IPS-18c (cell line): ENCODE measurements at regions not wholly inside any gene's neighbourhood (a gene's known extent, or its start where the extent isn't known, plus 50 kb on each side); places are given as distances from the start of the nearest gene placed in this dataset.
"Not testable (repeated sequence)": the region's sequence is repeated elsewhere in the genome, so short reads cannot be mapped to it uniquely, and the experiment has no call there.

ENCODE experiments used
- H3K4me3 ChIP-seq: 2 replicates; pipeline ENCODE4 v1.7.0; 2013; ENCODE audit warnings: low read depth, mild to moderate bottlenecking, low read length, moderate library complexity; ENCODE audit not compliant: insufficient read depth
- H3K9me3 ChIP-seq: one replicate; pipeline ENCODE4 v1.6.1; 2013; ENCODE audit warnings: mild to moderate bottlenecking, low read length, moderate library complexity; ENCODE audit not compliant: control insufficient read depth, insufficient read depth

- H3K4me3 ChIP-seq: no peak overlapping the region
These were observed 171.1 kb upstream of the CCDC54 start for GRCh38 chr3:107206141-107206540.

GRCh38 chr3:107206945-107207344 lies 170.3 kb upstream of the CCDC54 start:
- H3K9me3 ChIP-seq: no peaks in the 10 kb centered on the region
- no peak overlapping the region for H3K4me3 ChIP-seq

More at GRCh38 chr3:107206141-107206540, 171.1 kb upstream of the CCDC54 start:
- H3K9me3 ChIP-seq: no peaks in the 10 kb centered on the region

GRCh38 chr3:107208100-107208499 lies 169.1 kb upstream of the CCDC54 start:
- Histone ChIP-seq H3K9me3 (no peaks in the 10 kb centered on the region), H3K4me3 (no peak overlapping the region)

GRCh38 chr3:107208796-107209195 lies 168.4 kb upstream of the CCDC54 start:
- H3K4me3 ChIP-seq: no peak overlapping the region
- H3K9me3 ChIP-seq: no peaks in the 10 kb centered on the region

GRCh38 chr3:107209302-107209990 lies 167.8 kb upstream of the CCDC54 start:
- Histone ChIP-seq H3K4me3 (no peak overlapping the region), H3K9me3 (no peaks in the 10 kb centered on the region)

- H3K4me3 ChIP-seq: no peak overlapping the region
- H3K9me3 ChIP-seq: no peaks in the 10 kb centered on the region
These were observed 165.6 kb upstream of the CCDC54 start for GRCh38 chr3:107211608-107212007.

GRCh38 chr3:107212618-107213017 lies 164.6 kb upstream of the CCDC54 start:
- H3K9me3 ChIP-seq: no peaks in the 10 kb centered on the region
- no peak overlapping the region for H3K4me3 ChIP-seq

GRCh38 chr3:107213044-107213669 lies 164.1 kb upstream of the CCDC54 start:
- H3K4me3 ChIP-seq: no peak overlapping the region

GRCh38 chr3:107216229-107216628 lies 161.0 kb upstream of the CCDC54 start:
- Histone ChIP-seq H3K4me3 (no peak overlapping the region), H3K9me3 (no peaks in the 10 kb centered on the region)

More at GRCh38 chr3:107213044-107213669, 164.1 kb upstream of the CCDC54 start:
- no peaks in the 10 kb centered on the region for H3K9me3 ChIP-seq

GRCh38 chr3:107216711-107217110 lies 160.5 kb upstream of the CCDC54 start:
- no peak overlapping the region for H3K4me3 ChIP-seq
- no peaks in the 10 kb centered on the region for H3K9me3 ChIP-seq

- Histone ChIP-seq H3K9me3 (no peaks in the 10 kb centered on the region), H3K4me3 (no peak overlapping the region)
These were observed 160.1 kb upstream of the CCDC54 start for GRCh38 chr3:107217172-107217571.

GRCh38 chr3:107218864-107219269 lies 158.4 kb upstream of the CCDC54 start:
- Histone ChIP-seq H3K4me3 (no peak overlapping the region), H3K9me3 (no peaks in the 10 kb centered on the region)

GRCh38 chr3:107220538-107220937 lies 156.7 kb upstream of the CCDC54 start:
- peaks cover 3% of the 10 kb centered on the region for H3K9me3 ChIP-seq
- no peak overlapping the region for H3K4me3 ChIP-seq

GRCh38 chr3:107221856-107222255 lies 155.4 kb upstream of the CCDC54 start:
- Histone ChIP-seq H3K4me3 (no peak overlapping the region), H3K9me3 (peaks cover 6% of the 10 kb centered on the region)

- peaks cover 6% of the 10 kb centered on the region for H3K9me3 ChIP-seq
- no peak overlapping the region for H3K4me3 ChIP-seq
These were observed 154.3 kb upstream of the CCDC54 start for GRCh38 chr3:107222907-107223306.

- Histone ChIP-seq H3K4me3 (no peak overlapping the region), H3K9me3 (peaks cover 6% of the 10 kb centered on the region)
These were observed 153.1 kb upstream of the CCDC54 start for GRCh38 chr3:107224026-107224596.

GRCh38 chr3:107227091-107227490 lies 150.1 kb upstream of the CCDC54 start:
- Histone ChIP-seq H3K9me3 (peaks cover 6% of the 10 kb centered on the region), H3K4me3 (no peak overlapping the region)

- not testable (repeated sequence) for H3K9me3 ChIP-seq, H3K4me3 ChIP-seq
These were observed 143.4 kb upstream of the CCDC54 start for GRCh38 chr3:107233877-107234276.
